ENCODE measurements at regions not wholly inside any gene's neighbourhood (a gene's known extent, or its start where the extent isn't known, plus 50 kb on each side); places are given as distances from the start of the nearest gene placed in this dataset.
"Not testable (repeated sequence)": the region's sequence is repeated elsewhere in the genome, so short reads cannot be mapped to it uniquely, and the experiment has no call there.

DNA sequence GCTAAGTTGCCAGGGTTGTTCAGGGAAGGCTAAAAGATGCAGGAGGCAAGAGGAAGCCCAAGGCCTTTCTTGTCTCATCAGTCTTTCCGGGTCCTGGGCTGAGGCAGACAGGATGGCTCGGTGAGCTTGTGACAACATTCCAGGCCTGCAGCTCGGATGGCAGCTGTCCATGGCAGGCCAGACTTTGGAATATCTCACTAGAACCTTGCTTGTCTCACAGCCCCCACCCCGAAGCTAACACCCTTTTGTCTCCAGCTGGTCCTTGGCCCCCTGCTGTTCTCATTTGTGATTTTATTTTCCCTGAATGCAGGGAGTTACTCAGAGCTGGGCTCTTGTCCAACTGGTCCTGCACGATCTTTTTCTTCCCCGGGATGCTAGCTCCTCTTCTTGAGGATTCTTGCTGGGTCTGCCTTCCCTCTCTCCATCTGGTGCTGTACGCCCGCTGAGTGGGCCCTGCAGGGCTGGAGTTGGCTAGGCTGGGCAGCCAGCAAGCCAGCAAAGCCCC lies 477.2 kb upstream of the CAMK1G start:
- Histone ChIP-seq H3K4me3 (ENCODE audit: low read length) (no peak overlapping the region), H3K9me3 (ENCODE audit: control insufficient read depth, insufficient read depth, low read length) (no peaks in the 10 kb centered on the region), H3K4me1 (ENCODE audit: control insufficient read depth, insufficient read depth, low read length) (no peaks in the 10 kb centered on the region), H3K27ac (ENCODE audit: low read length) (no peak overlapping the region), H3K36me3 (ENCODE audit: control insufficient read depth, insufficient read depth, low read length) (no peaks in the 10 kb centered on the region), H3K27me3 (ENCODE audit: control insufficient read depth, insufficient read depth, low read length) (no peaks in the 10 kb centered on the region)
- no CpG with 5 or more reads among the region's 8 CpGs for WGBS (ENCODE audit: insufficient coverage, insufficient read length)
- no peak for DNase-seq (ENCODE audit: low read depth, low spot score)

DNA sequence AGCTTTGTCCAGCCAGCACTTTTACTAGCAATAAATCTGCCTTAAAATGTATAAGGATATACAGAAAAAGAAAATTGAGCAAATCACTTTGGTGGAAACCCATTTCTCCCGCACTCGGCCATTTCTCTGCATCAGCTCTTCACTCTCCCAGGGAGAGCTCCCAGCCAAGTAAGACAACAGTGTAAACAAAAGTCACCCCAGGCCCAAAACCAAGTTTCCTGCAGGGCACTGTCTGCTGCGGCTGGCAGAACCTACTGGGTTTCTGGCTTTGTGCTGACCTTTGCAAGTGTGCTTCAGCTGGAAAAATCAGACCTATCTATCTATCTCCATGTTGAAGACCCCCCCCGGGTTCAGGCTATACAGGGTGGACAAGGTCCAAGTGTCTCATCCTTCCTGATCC lies 476.7 kb upstream of the CAMK1G start:
- no peak overlapping the region for H3K4me3 ChIP-seq (ENCODE audit: low read length)
- no peaks in the 10 kb centered on the region for H3K9me3 ChIP-seq (ENCODE audit: control insufficient read depth, insufficient read depth, low read length)
- no peaks in the 10 kb centered on the region for H3K36me3 ChIP-seq (ENCODE audit: control insufficient read depth, insufficient read depth, low read length)
- H3K27ac ChIP-seq (ENCODE audit: low read length) = no peak overlapping the region
- WGBS (ENCODE audit: insufficient coverage, insufficient read length) = no CpG with 5 or more reads among the region's 4 CpGs
- no peak for DNase-seq (ENCODE audit: low read depth, low spot score)
- H3K4me1 ChIP-seq (ENCODE audit: control insufficient read depth, insufficient read depth, low read length) = no peaks in the 10 kb centered on the region
- no peaks in the 10 kb centered on the region for H3K27me3 ChIP-seq (ENCODE audit: control insufficient read depth, insufficient read depth, low read length)

DNA sequence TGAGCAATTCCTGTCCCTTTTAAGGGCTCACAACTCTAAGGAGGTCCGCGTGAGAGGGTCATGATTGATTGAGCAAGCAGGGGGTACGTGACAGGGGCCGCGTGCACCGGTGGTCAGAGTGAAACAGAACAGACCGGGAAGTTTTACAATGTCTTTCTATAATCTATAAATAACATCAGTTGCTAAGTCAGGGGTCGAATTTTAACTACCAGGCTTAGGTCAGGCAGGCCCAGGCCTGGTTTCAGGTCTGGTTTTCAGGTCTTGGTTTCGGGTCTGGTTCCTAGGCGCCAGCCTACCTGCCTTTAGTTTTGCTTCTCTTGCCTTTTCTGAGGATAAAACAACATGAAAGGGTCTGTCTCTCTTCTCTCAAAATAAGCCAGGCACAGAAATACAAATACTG lies 476.0 kb upstream of the CAMK1G start:
- H3K9me3 ChIP-seq (ENCODE audit: control insufficient read depth, insufficient read depth, low read length) = no peaks in the 10 kb centered on the region
- H3K27ac ChIP-seq (ENCODE audit: low read length) = no peak overlapping the region
- H3K4me1 ChIP-seq (ENCODE audit: control insufficient read depth, insufficient read depth, low read length) = no peaks in the 10 kb centered on the region
- WGBS (ENCODE audit: insufficient coverage, insufficient read length) = no CpG with 5 or more reads among the region's 10 CpGs
- no peaks in the 10 kb centered on the region for H3K27me3 ChIP-seq (ENCODE audit: control insufficient read depth, insufficient read depth, low read length)
- H3K36me3 ChIP-seq (ENCODE audit: control insufficient read depth, insufficient read depth, low read length) = no peaks in the 10 kb centered on the region
- H3K4me3 ChIP-seq (ENCODE audit: low read length) = no peak overlapping the region
- no peak for DNase-seq (ENCODE audit: low read depth, low spot score)

DNA sequence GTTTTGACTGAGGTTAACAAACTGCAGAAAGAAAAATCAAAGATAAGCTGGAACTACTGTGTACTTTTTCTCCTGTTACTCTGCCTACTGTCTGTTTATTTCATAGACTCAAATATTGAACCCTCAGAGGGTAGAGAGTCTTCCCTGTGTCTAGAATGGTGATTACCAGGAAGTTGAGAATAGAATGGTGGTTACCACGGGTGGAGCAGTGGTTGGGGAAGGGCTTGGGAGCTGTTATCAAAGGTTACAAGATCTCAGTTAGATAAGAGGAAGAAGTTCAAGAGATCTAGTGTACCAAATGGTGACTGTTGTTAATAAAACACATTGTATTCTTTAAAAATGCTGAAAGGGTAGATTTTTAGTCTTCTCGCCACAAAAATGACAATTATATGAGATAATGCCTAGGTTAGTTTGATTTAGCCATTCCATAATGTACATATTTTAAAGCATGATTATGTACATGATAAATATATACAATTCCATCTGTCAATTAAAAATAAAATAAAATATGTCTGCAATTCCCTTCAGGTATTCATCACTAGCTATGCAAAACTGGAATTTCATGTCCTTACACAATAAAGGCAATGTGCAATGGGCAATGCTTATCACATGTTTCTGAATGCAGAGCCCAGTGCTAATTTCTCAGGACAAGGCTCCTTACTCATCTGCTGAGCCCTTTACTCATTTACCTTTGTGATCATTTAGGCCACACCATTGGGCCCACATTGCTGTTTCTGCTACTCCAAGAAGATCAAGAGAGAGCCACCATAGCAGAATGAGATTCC lies 474.3 kb upstream of the CAMK1G start:
- no peaks in the 10 kb centered on the region for H3K36me3 ChIP-seq (ENCODE audit: control insufficient read depth, insufficient read depth, low read length)
- no peak overlapping the region for H3K27ac ChIP-seq (ENCODE audit: low read length)
- DNase-seq (ENCODE audit: low read depth, low spot score) = no peak
- no peaks in the 10 kb centered on the region for H3K4me1 ChIP-seq (ENCODE audit: control insufficient read depth, insufficient read depth, low read length)
- H3K4me3 ChIP-seq (ENCODE audit: low read length) = no peak overlapping the region
- no CpG with 5 or more reads among the region's 2 CpGs for WGBS (ENCODE audit: insufficient coverage, insufficient read length)
- no peaks in the 10 kb centered on the region for H3K27me3 ChIP-seq (ENCODE audit: control insufficient read depth, insufficient read depth, low read length)
- H3K9me3 ChIP-seq (ENCODE audit: control insufficient read depth, insufficient read depth, low read length) = no peaks in the 10 kb centered on the region

DNA sequence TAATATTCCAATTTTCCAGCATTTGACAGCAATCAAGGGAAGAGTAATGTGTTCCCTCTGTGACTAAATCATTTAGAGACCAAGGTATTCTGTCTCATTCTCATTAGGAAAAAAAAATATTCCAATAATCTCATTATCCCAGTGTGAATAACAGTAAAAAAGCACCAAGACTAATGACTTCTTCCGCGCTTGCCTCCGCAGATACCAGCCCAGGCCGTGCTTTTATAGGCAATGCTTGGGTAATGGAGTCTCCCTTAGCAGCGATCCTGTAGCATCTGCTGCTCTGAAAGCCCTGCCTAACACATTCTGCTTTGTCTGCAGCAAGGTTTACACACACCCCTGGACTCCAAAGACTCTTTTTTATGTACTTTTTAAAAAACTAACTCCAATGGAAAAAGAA lies 470.0 kb upstream of the CAMK1G start:
- H3K27ac ChIP-seq (ENCODE audit: low read length) = no peak overlapping the region
- no peaks in the 10 kb centered on the region for H3K36me3 ChIP-seq (ENCODE audit: control insufficient read depth, insufficient read depth, low read length)
- no peak overlapping the region for H3K4me3 ChIP-seq (ENCODE audit: low read length)
- H3K4me1 ChIP-seq (ENCODE audit: control insufficient read depth, insufficient read depth, low read length) = no peaks in the 10 kb centered on the region
- WGBS (ENCODE audit: insufficient coverage, insufficient read length) = no CpG with 5 or more reads among the region's 5 CpGs
- no peaks in the 10 kb centered on the region for H3K9me3 ChIP-seq (ENCODE audit: control insufficient read depth, insufficient read depth, low read length)
- no peaks in the 10 kb centered on the region for H3K27me3 ChIP-seq (ENCODE audit: control insufficient read depth, insufficient read depth, low read length)
- no peak for DNase-seq (ENCODE audit: low read depth, low spot score)

GRCh38 chr1:209116705-209117104 lies 466.8 kb upstream of the CAMK1G start:
- no peaks in the 10 kb centered on the region for H3K9me3 ChIP-seq (ENCODE audit: control insufficient read depth, insufficient read depth, low read length)
- no CpG with 5 or more reads among the region's 1 CpG for WGBS (ENCODE audit: insufficient coverage, insufficient read length)
- H3K4me3 ChIP-seq (ENCODE audit: low read length) = no peak overlapping the region
- H3K36me3 ChIP-seq (ENCODE audit: control insufficient read depth, insufficient read depth, low read length) = no peaks in the 10 kb centered on the region
- no peaks in the 10 kb centered on the region for H3K27me3 ChIP-seq (ENCODE audit: control insufficient read depth, insufficient read depth, low read length)
- no peak overlapping the region for H3K27ac ChIP-seq (ENCODE audit: low read length)
- no peak for DNase-seq (ENCODE audit: low read depth, low spot score)
- H3K4me1 ChIP-seq (ENCODE audit: control insufficient read depth, insufficient read depth, low read length) = no peaks in the 10 kb centered on the region

DNA sequence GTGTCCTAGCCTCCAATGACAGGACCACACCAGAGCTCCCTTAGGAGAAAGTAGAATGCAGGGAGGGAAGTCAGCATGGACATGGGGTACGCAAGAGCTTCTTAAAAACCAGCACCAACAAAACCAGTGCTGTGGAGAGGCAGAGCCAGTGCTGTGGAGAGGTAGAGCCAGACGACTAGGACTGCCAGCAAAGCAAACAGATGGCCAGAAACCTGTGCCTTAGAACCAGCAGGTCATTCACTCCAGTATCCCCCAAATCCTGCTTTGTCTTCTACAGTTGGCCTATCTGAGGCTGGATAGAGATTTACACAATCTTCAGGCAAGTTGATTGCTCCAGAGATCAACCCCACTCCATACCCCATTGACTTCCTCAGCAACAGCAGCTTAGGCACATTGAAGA lies 459.9 kb upstream of the CAMK1G start:
- Histone ChIP-seq H3K27ac (ENCODE audit: low read length) (no peak overlapping the region), H3K9me3 (ENCODE audit: control insufficient read depth, insufficient read depth, low read length) (no peaks in the 10 kb centered on the region), H3K4me1 (ENCODE audit: control insufficient read depth, insufficient read depth, low read length) (no peaks in the 10 kb centered on the region), H3K4me3 (ENCODE audit: low read length) (no peak overlapping the region), H3K36me3 (ENCODE audit: control insufficient read depth, insufficient read depth, low read length) (no peaks in the 10 kb centered on the region), H3K27me3 (ENCODE audit: control insufficient read depth, insufficient read depth, low read length) (no peaks in the 10 kb centered on the region)
- DNase-seq (ENCODE audit: low read depth, low spot score) = no peak
- WGBS (ENCODE audit: insufficient coverage, insufficient read length) = no CpG with 5 or more reads among the region's 2 CpGs

DNA sequence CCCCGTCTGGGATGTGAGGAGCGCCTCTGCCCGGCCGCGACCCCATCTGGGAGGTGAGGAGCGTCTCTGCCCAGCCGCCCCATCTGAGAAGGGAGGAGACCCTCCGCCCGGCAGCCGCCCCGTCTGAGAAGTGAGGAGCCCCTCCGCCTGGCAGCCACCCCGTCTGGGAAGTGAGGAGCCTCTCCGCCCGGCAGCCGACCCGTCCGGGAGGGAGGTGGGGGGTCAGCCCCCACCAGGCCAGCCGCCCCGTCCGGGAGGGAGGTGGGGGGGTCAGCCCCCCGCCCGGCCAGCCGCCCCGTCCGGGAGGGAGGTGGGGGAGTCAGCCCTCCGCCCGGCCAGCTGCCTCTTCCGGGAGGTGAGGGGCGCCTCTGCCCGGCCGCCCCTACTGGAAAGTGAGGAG lies 454.4 kb upstream of the CAMK1G start:
- not testable (repeated sequence) for H3K27me3 ChIP-seq (ENCODE audit: control insufficient read depth, insufficient read depth, low read length); H3K9me3 ChIP-seq (ENCODE audit: control insufficient read depth, insufficient read depth, low read length); H3K4me1 ChIP-seq (ENCODE audit: control insufficient read depth, insufficient read depth, low read length); H3K36me3 ChIP-seq (ENCODE audit: control insufficient read depth, insufficient read depth, low read length); H3K27ac ChIP-seq (ENCODE audit: low read length); H3K4me3 ChIP-seq (ENCODE audit: low read length); DNase-seq (ENCODE audit: low read depth, low spot score)
- WGBS (ENCODE audit: insufficient coverage, insufficient read length) = no CpG with 5 or more reads among the region's 32 CpGs

DNA sequence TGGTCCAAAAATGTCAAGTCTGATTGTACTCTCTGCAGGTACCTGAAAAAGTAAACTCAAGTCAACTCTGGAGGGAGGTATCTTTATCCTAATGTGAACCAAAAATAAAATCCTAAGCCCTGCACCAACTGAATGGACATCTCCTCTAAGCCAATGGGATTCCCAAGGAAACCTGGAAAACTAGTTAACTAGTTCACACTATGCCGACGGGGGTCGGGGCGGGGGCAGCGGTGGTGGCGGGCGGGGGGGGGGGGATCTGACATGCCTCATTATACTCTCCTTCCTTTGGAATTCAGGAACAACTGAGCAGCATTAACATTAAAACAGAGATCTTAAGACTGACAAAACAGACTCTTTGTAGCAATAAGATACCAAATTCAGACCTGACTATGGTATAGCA lies 452.6 kb upstream of the CAMK1G start:
- whole genome bisulfite sequencing (ENCODE audit: insufficient coverage, insufficient read length) = no CpG with 5 or more reads among the region's 7 CpGs
- no peaks in the 10 kb centered on the region for H3K9me3 ChIP-seq (ENCODE audit: control insufficient read depth, insufficient read depth, low read length)
- no peaks in the 10 kb centered on the region for H3K36me3 ChIP-seq (ENCODE audit: control insufficient read depth, insufficient read depth, low read length)
- no peak overlapping the region for H3K27ac ChIP-seq (ENCODE audit: low read length)
- H3K27me3 ChIP-seq (ENCODE audit: control insufficient read depth, insufficient read depth, low read length) = no peaks in the 10 kb centered on the region
- H3K4me3 ChIP-seq (ENCODE audit: low read length) = no peak overlapping the region
- H3K4me1 ChIP-seq (ENCODE audit: control insufficient read depth, insufficient read depth, low read length) = no peaks in the 10 kb centered on the region
- no peak for DNase-seq (ENCODE audit: low read depth, low spot score)

- Histone ChIP-seq H3K27me3 (ENCODE audit: control insufficient read depth, insufficient read depth, low read length) (no peaks in the 10 kb centered on the region), H3K4me3 (ENCODE audit: low read length) (no peak overlapping the region), H3K36me3 (ENCODE audit: control insufficient read depth, insufficient read depth, low read length) (no peaks in the 10 kb centered on the region), H3K4me1 (ENCODE audit: control insufficient read depth, insufficient read depth, low read length) (no peaks in the 10 kb centered on the region), H3K9me3 (ENCODE audit: control insufficient read depth, insufficient read depth, low read length) (no peaks in the 10 kb centered on the region), H3K27ac (ENCODE audit: low read length) (no peak overlapping the region)
- no CpG with 5 or more reads among the region's 17 CpGs for WGBS (ENCODE audit: insufficient coverage, insufficient read length)
- no peak for DNase-seq (ENCODE audit: low read depth, low spot score)
Measured at GRCh38 chr1:209132736-209133467, 450.6 kb upstream of the CAMK1G start.
